OCI-LY7 (cell line): ENCODE measurements at regions not wholly inside any gene's neighbourhood (a gene's known extent, or its start where the extent isn't known, plus 50 kb on each side); places are given as distances from the start of the nearest gene placed in this dataset.

Experiments
- CTCF ChIP-seq: fragments of 200-600 bp; sonication (generic); conservative IDR thresholded peaks from 2 replicates; pipeline ENCODE4 v1.5.1; 2014; ENCODE audit warnings: mild to moderate bottlenecking, antibody characterized with exemption, low read length, moderate library complexity, mixed read lengths
- EZH2phosphoT487 ChIP-seq: fragments of 200-600 bp; sonication (generic); IDR thresholded peaks from 2 replicates; pipeline ENCODE4 v1.6.1; 2018; ENCODE audit warnings: low read depth, borderline replicate concordance, mild to moderate bottlenecking, mixed run types, antibody characterized with exemption, low read length, moderate library complexity, mixed read lengths

- TF ChIP-seq CTCF (no peak), EZH2phosphoT487 (no peak)
Observed at GRCh38 chr14:53888535-53889386, 67.9 kb downstream of the BMP4 start.
